ENCODE measurements at regions not wholly inside any gene's neighbourhood (a gene's known extent, or its start where the extent isn't known, plus 50 kb on each side); places are given as distances from the start of the nearest gene placed in this dataset.
"Not testable (repeated sequence)": the region's sequence is repeated elsewhere in the genome, so short reads cannot be mapped to it uniquely, and the experiment has no call there.

DNA sequence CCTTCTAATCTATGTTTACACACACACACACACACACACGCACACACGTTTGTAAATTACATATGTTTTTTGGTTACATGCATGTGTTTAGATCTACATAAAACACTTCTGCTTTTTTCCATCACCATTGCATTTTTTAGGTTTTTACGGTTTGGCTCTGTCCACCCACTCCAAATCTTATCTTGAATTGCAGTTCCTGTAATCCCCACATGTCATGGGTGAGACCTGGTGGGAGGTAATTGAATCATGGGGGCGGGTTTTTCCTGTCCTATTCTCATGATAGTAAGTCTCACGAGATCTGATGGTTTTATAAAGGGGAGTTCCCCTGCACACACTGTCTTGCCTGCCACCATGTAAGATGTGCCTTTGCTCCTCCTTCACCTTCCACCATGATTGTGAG, 188.7 kb upstream of the TSHZ3 start:
- not testable (repeated sequence) for TF ChIP-seq JUNB (IDR thresholded peaks at IDR 0.05); POLR2A (IDR thresholded peaks at IDR 0.05; ENCODE audit: low read length); USF2 (IDR thresholded peaks at IDR 0.05); MAZ (IDR thresholded peaks at IDR 0.05; ENCODE audit: borderline replicate concordance, low read depth, low read length); TFCP2L1 (CRISPR knock-in tag; IDR thresholded peaks at IDR 0.05); SREBF2 (IDR thresholded peaks at IDR 0.05); NR3C1 (IDR thresholded peaks at IDR 0.05); ESRRA (IDR thresholded peaks at IDR 0.05; ENCODE audit: borderline replicate concordance, low read length)
- TF ChIP-seq, protein P1, sequence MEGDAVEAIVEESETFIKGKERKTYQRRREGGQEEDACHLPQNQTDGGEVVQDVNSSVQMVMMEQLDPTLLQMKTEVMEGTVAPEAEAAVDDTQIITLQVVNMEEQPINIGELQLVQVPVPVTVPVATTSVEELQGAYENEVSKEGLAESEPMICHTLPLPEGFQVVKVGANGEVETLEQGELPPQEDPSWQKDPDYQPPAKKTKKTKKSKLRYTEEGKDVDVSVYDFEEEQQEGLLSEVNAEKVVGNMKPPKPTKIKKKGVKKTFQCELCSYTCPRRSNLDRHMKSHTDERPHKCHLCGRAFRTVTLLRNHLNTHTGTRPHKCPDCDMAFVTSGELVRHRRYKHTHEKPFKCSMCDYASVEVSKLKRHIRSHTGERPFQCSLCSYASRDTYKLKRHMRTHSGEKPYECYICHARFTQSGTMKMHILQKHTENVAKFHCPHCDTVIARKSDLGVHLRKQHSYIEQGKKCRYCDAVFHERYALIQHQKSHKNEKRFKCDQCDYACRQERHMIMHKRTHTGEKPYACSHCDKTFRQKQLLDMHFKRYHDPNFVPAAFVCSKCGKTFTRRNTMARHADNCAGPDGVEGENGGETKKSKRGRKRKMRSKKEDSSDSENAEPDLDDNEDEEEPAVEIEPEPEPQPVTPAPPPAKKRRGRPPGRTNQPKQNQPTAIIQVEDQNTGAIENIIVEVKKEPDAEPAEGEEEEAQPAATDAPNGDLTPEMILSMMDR (IDR thresholded peaks at IDR 0.05) = not testable (repeated sequence)
- TF ChIP-seq, protein P2, sequence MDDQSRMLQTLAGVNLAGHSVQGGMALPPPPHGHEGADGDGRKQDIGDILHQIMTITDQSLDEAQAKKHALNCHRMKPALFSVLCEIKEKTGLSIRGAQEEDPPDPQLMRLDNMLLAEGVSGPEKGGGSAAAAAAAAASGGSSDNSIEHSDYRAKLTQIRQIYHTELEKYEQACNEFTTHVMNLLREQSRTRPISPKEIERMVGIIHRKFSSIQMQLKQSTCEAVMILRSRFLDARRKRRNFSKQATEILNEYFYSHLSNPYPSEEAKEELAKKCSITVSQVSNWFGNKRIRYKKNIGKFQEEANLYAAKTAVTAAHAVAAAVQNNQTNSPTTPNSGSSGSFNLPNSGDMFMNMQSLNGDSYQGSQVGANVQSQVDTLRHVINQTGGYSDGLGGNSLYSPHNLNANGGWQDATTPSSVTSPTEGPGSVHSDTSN (IDR thresholded peaks at IDR 0.05) = not testable (repeated sequence)

Data from A549 (cell line).